H9 (cell line): ENCODE measurements at regions not wholly inside any gene's neighbourhood (a gene's known extent, or its start where the extent isn't known, plus 50 kb on each side); places are given as distances from the start of the nearest gene placed in this dataset.

Source experiments
- DNase-seq: peaks from one replicate; pipeline ENCODE4 v3.0.0-alpha.2; 2017
- H2AFZ ChIP-seq: one replicate; pipeline ENCODE4 v1.6.1; 2013; ENCODE audit warnings: mild to moderate bottlenecking, low read length, control low read depth, moderate library complexity
- H2AK5ac ChIP-seq: 2 replicates; pipeline ENCODE4 v1.6.1; 2013; ENCODE audit warnings: low read length, control low read depth, mixed read lengths; ENCODE audit not compliant: insufficient read length
- H2BK120ac ChIP-seq: one replicate; pipeline ENCODE4 v1.6.1; 2013; ENCODE audit warnings: low read depth, mild to moderate bottlenecking, low read length, control low read depth, inconsistent platforms; ENCODE audit not compliant: poor library complexity, severe bottlenecking
- H2BK12ac ChIP-seq: 2 replicates; pipeline ENCODE4 v1.6.1; 2013; ENCODE audit warnings: low read length, control low read depth, mixed read lengths, low read depth; ENCODE audit not compliant: insufficient read length
- H2BK15ac ChIP-seq: 2 replicates; pipeline ENCODE4 v1.6.1; 2013; ENCODE audit warnings: low read depth, low read length, control low read depth
- H2BK20ac ChIP-seq: one replicate; pipeline ENCODE4 v1.6.1; 2013; ENCODE audit warnings: low read depth, mild to moderate bottlenecking, low read length, control low read depth, inconsistent platforms; ENCODE audit not compliant: poor library complexity, severe bottlenecking
- H2BK5ac ChIP-seq: 2 replicates; pipeline ENCODE4 v1.6.1; 2013; ENCODE audit warnings: low read length, control low read depth, mixed read lengths; ENCODE audit not compliant: insufficient read length
- H3K14ac ChIP-seq: 2 replicates; pipeline ENCODE4 v1.6.1; 2013; ENCODE audit warnings: low read length, control low read depth; ENCODE audit not compliant: insufficient read depth
- H3K18ac ChIP-seq: 2 replicates; pipeline ENCODE4 v1.6.1; 2013; ENCODE audit warnings: low read depth, mild to moderate bottlenecking, mixed read lengths, low read length, control low read depth; ENCODE audit not compliant: insufficient read length
- H3K23ac ChIP-seq: 2 replicates; pipeline ENCODE4 v1.6.1; 2013; ENCODE audit warnings: low read length, control low read depth, mixed read lengths, low read depth; ENCODE audit not compliant: insufficient read length
- H3K23me2 ChIP-seq: 2 replicates; pipeline ENCODE4 v1.6.1; 2013; ENCODE audit warnings: low read depth, mild to moderate bottlenecking, mixed read lengths, low read length, control low read depth; ENCODE audit not compliant: insufficient read length, poor library complexity, severe bottlenecking
- H3K27ac ChIP-seq: 2 replicates; pipeline ENCODE4 v1.5.1; 2013; ENCODE audit warnings: low read length, control low read depth, mixed read lengths, low read depth; ENCODE audit not compliant: insufficient read length
- H3K27me3 ChIP-seq: 2 replicates; pipeline ENCODE4 v1.6.1; 2013; ENCODE audit warnings: low read length, control low read depth, inconsistent platforms; ENCODE audit not compliant: insufficient read depth
- H3K4ac ChIP-seq: 2 replicates; pipeline ENCODE4 v1.6.1; 2013; ENCODE audit warnings: low read depth, mild to moderate bottlenecking, control low read depth, inconsistent platforms, low read length, moderate library complexity
- H3K4me1 ChIP-seq: 2 replicates; pipeline ENCODE4 v1.6.1; 2013; ENCODE audit warnings: low read length, control low read depth, inconsistent platforms; ENCODE audit not compliant: insufficient read depth
- H3K4me2 ChIP-seq: 2 replicates; pipeline ENCODE4 v1.6.1; 2013; ENCODE audit warnings: low read length, control low read depth, mixed read lengths; ENCODE audit not compliant: insufficient read length, insufficient read depth
- H3K56ac ChIP-seq: 2 replicates; pipeline ENCODE4 v1.6.1; 2013; ENCODE audit warnings: low read depth, mild to moderate bottlenecking, mixed read lengths, low read length, control low read depth; ENCODE audit not compliant: insufficient read length
- H3K79me1 ChIP-seq: 2 replicates; pipeline ENCODE4 v1.6.1; 2013; ENCODE audit warnings: low read depth, mild to moderate bottlenecking, moderate library complexity, low read length, control low read depth, inconsistent platforms; ENCODE audit not compliant: insufficient read depth, poor library complexity, severe bottlenecking
- H3K79me2 ChIP-seq: 2 replicates; pipeline ENCODE4 v1.6.1; 2013; ENCODE audit warnings: low read length, control low read depth, inconsistent platforms; ENCODE audit not compliant: insufficient read depth
- H3K9ac ChIP-seq: 2 replicates; pipeline ENCODE4 v1.6.1; 2013; ENCODE audit warnings: low read length, control low read depth, mixed read lengths; ENCODE audit not compliant: insufficient read length; ENCODE audit errors: extremely low read depth
- H3K9me3 ChIP-seq: one replicate; pipeline ENCODE4 v1.6.1; 2013; ENCODE audit warnings: low read depth, low read length, inconsistent platforms; ENCODE audit not compliant: control insufficient read depth
- H3T11ph ChIP-seq: one replicate; pipeline ENCODE4 v1.6.1; 2013; ENCODE audit warnings: mild to moderate bottlenecking, low read length, control low read depth, inconsistent platforms
- H4K20me1 ChIP-seq: one replicate; pipeline ENCODE4 v1.6.1; 2013; ENCODE audit not compliant: control insufficient read depth, insufficient read length, insufficient read depth
- H4K5ac ChIP-seq: 2 replicates; pipeline ENCODE4 v1.6.1; 2013; ENCODE audit warnings: low read depth, mild to moderate bottlenecking, mixed read lengths, low read length, control low read depth; ENCODE audit not compliant: insufficient read length
- H4K8ac ChIP-seq: replicated peaks from 2 replicates; pipeline ENCODE4 v1.6.1; 2013; ENCODE audit warnings: low read length, control low read depth, mixed read lengths, low read depth; ENCODE audit not compliant: insufficient read length
- H4K91ac ChIP-seq: 2 replicates; pipeline ENCODE4 v1.6.1; 2013; ENCODE audit warnings: low read depth, mild to moderate bottlenecking, moderate library complexity, mixed read lengths, low read length, control low read depth; ENCODE audit not compliant: insufficient read length
- H3K27ac Mint-ChIP-seq, 3 experiments: 2 replicates in 2 of 3; 3 replicates in 1 of 3; pipeline ENCODE4 v1.8.0; 2020 to 2021; ENCODE audit warnings: mixed read lengths in 3 of 3, mild to moderate bottlenecking in 1 of 3, moderate library complexity in 1 of 3
- H3K27me3 Mint-ChIP-seq: 2 replicates; pipeline ENCODE4 v1.8.0; 2021; ENCODE audit warnings: low read depth, mild to moderate bottlenecking, moderate library complexity, mixed read lengths
- H3K36me3 Mint-ChIP-seq, 3 experiments: 2 replicates in 2 of 3; 3 replicates in 1 of 3; pipeline ENCODE4 v1.8.0; 2020 to 2021; ENCODE audit warnings: low read depth in 3 of 3, mixed read lengths in 3 of 3; ENCODE audit not compliant: insufficient read depth in 1 of 3
- H3K4me1 Mint-ChIP-seq, 2 experiments: 2 replicates each; pipeline ENCODE4 v1.8.0; 2020; ENCODE audit warnings: mixed read lengths in 2 of 2
- H3K4me3 Mint-ChIP-seq, 2 experiments: 2 replicates in 1 of 2; 3 replicates in 1 of 2; pipeline ENCODE4 v1.8.0; 2020 to 2021; ENCODE audit warnings: mild to moderate bottlenecking in 2 of 2, mixed read lengths in 2 of 2, moderate library complexity in 1 of 2
- H3K9me3 Mint-ChIP-seq, 2 experiments: 2 replicates in 1 of 2; 3 replicates in 1 of 2; pipeline ENCODE4 v1.8.0; 2020; ENCODE audit warnings: mild to moderate bottlenecking in 2 of 2, mixed read lengths in 2 of 2, moderate library complexity in 1 of 2
- TF ChIP-seq, protein P1 (sequence below): fragments of 200-600 bp; sonication (generic); conservative IDR thresholded peaks from 3 replicates; pipeline ENCODE4 v1.8.0; 2021; ENCODE audit warnings: antibody characterized with exemption, mild to moderate bottlenecking

GRCh38 chr22:33983558-33983957 is 63.3 kb upstream of the LARGE1 start:
- Histone ChIP-seq H3K23ac (no peak overlapping the region), H3K9me3 (no peaks in the 10 kb centered on the region)
- no peaks in the 10 kb centered on the region for H3K9me3 Mint-ChIP-seq

More at GRCh38 chr22:33983558-33983957, 63.3 kb upstream of the LARGE1 start:
- H3K36me3 Mint-ChIP-seq: no peaks in the 10 kb centered on the region
- no peak overlapping the region for H3T11ph ChIP-seq
- H3K56ac ChIP-seq: no peak overlapping the region
- H3K4ac ChIP-seq: no peak overlapping the region
- H4K20me1 ChIP-seq: no peaks in the 10 kb centered on the region
- TF ChIP-seq, protein P1, sequence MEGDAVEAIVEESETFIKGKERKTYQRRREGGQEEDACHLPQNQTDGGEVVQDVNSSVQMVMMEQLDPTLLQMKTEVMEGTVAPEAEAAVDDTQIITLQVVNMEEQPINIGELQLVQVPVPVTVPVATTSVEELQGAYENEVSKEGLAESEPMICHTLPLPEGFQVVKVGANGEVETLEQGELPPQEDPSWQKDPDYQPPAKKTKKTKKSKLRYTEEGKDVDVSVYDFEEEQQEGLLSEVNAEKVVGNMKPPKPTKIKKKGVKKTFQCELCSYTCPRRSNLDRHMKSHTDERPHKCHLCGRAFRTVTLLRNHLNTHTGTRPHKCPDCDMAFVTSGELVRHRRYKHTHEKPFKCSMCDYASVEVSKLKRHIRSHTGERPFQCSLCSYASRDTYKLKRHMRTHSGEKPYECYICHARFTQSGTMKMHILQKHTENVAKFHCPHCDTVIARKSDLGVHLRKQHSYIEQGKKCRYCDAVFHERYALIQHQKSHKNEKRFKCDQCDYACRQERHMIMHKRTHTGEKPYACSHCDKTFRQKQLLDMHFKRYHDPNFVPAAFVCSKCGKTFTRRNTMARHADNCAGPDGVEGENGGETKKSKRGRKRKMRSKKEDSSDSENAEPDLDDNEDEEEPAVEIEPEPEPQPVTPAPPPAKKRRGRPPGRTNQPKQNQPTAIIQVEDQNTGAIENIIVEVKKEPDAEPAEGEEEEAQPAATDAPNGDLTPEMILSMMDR: no peak
- no peak overlapping the region for H3K4me3 Mint-ChIP-seq
- H3K79me1 ChIP-seq: no peaks in the 10 kb centered on the region
- H3K4me2 ChIP-seq: no peak overlapping the region
- H3K27me3 ChIP-seq: no peaks in the 10 kb centered on the region
- no peak overlapping the region for H3K9ac ChIP-seq
- H3K23me2 ChIP-seq: no peaks in the 10 kb centered on the region
- H3K79me2 ChIP-seq: no peaks in the 10 kb centered on the region
- H2AFZ ChIP-seq: no peak overlapping the region
- no peak overlapping the region for H2BK20ac ChIP-seq
- H4K8ac ChIP-seq: no peak overlapping the region
- peaks cover 15% of the 10 kb centered on the region; the same call in 1 of the 2 replicates for H3K4me1 ChIP-seq
- no peak overlapping the region for H3K27ac Mint-ChIP-seq
- no peak overlapping the region for H4K5ac ChIP-seq
- H3K27ac ChIP-seq: no peak overlapping the region
- H2AK5ac ChIP-seq: no peak overlapping the region
- no peak overlapping the region for H4K91ac ChIP-seq
- no peak overlapping the region for H3K14ac ChIP-seq
- peaks cover 30 to 39% of the 10 kb centered on the region in 2 experiments for H3K4me1 Mint-ChIP-seq
- no peak overlapping the region for H2BK120ac ChIP-seq
- DNase-seq: no peak
- no peak overlapping the region for H2BK5ac ChIP-seq
- H3K18ac ChIP-seq: no peak overlapping the region
- no peaks in the 10 kb centered on the region; the same call in none of the 2 replicates for H3K27me3 Mint-ChIP-seq
- H2BK15ac ChIP-seq: no peak overlapping the region
- H2BK12ac ChIP-seq: no peak overlapping the region
